ENCODE measurements at regions not wholly inside any gene's neighbourhood (a gene's known extent, or its start where the extent isn't known, plus 50 kb on each side); places are given as distances from the start of the nearest gene placed in this dataset.

- ChIA-PET CTCF (no interaction called here), POLR2A (no interaction called here), RAD21 (ENCODE audit: low non-redundant PET in 1 of 2, low total read pairs in 2 of 2, uncharacterized antibody in 2 of 2, unreplicated experiment in 2 of 2) (no interaction called here)
- Histone ChIP-seq H3K27ac (ENCODE audit: low read depth, low read length) (no peak overlapping the region), H3K27me3 (ENCODE audit: insufficient read depth, low read length) (peaks cover 39% of the 10 kb centered on the region), H3K36me3 (ENCODE audit: control insufficient read depth in 1 of 2, insufficient read depth in 2 of 2, low read length in 2 of 2) (no peaks in the 10 kb centered on the region), H4K20me1 (ENCODE audit: insufficient read depth) (no peaks in the 10 kb centered on the region), H3K9ac (ENCODE audit: low read length) (no peak overlapping the region), H3K9me2 (ENCODE audit: insufficient read depth) (no peaks in the 10 kb centered on the region), H3K4me1 (ENCODE audit: control insufficient read depth in 1 of 2, insufficient read depth in 2 of 2, low read length in 2 of 2) (no peaks in the 10 kb centered on the region), H3K4me2 (ENCODE audit: low read length) (no peak overlapping the region), H3K4me3 (replicated peaks in 1 of 2; ENCODE audit: low read depth in 1 of 2, low read length in 2 of 2) (no peak overlapping the region), H3K79me2 (ENCODE audit: insufficient read depth, low read length) (no peaks in the 10 kb centered on the region), H2AFZ (ENCODE audit: low read depth, low read length, poor library complexity, severe bottlenecking) (no peak overlapping the region), H3K9me3 (ENCODE audit: control insufficient read depth in 1 of 2, insufficient read depth in 1 of 2, low read depth in 1 of 2, low read length in 2 of 2) (no peaks in the 10 kb centered on the region)
- DNase-seq (ENCODE audit: low read depth, low spot score) (no peak), ATAC-seq (peak; percentile 71)
- TF ChIP-seq POLR2AphosphoS5 (IDR thresholded peaks at IDR 0.05; ENCODE audit: low read depth, low read length) (no peak), MAX (IDR thresholded peaks at IDR 0.05) (peak; percentile 37; the same call in 1 of the 2 replicates), EZH2phosphoT487 (IDR thresholded peaks at IDR 0.05; ENCODE audit: borderline replicate concordance) (no peak), JUND (IDR thresholded peaks at IDR 0.05) (no peak), ZBTB33 (IDR thresholded peaks at IDR 0.05; ENCODE audit: extremely low read depth, insufficient replicate concordance, low read length) (no peak), CBX3 (IDR thresholded peaks at IDR 0.05; ENCODE audit: low read depth) (no peak), CTCF (IDR thresholded peaks at IDR 0.05 in 2 of 3, conservative IDR thresholded peaks at IDR 0.05 in 1 of 3; ENCODE audit: borderline replicate concordance in 1 of 3, insufficient read depth in 1 of 3, low read depth in 2 of 3, low read length in 2 of 3) (no peak)
- intact Hi-C loops (cut with micrococcal nuclease): no loop called here
- BruUV-seq (replicated peaks): no TSS peak
Observed at GRCh38 chr1:17976854-17977253, 130.7 kb upstream of the IGSF21 start.

Data from HCT116 (cell line).